Mesendoderm (in vitro differentiated cells): ENCODE measurements at regions not wholly inside any gene's neighbourhood (a gene's known extent, or its start where the extent isn't known, plus 50 kb on each side); places are given as distances from the start of the nearest gene placed in this dataset.

ENCODE experiments used
- DNase-seq: peaks from one replicate; pipeline ENCODE4 v3.0.0; 2013
- H2AK5ac ChIP-seq: 2 replicates; pipeline ENCODE4 v1.6.1; 2013; ENCODE audit warnings: low read length, inconsistent platforms
- H2BK120ac ChIP-seq: 2 replicates; pipeline ENCODE4 v1.6.1; 2013; ENCODE audit warnings: low read depth, mild to moderate bottlenecking, low read length, moderate library complexity, mixed read lengths
- H2BK15ac ChIP-seq: replicated peaks from 2 replicates; pipeline ENCODE4 v1.6.1; 2013; ENCODE audit warnings: low read depth, mild to moderate bottlenecking, moderate library complexity
- H2BK5ac ChIP-seq: 2 replicates; pipeline ENCODE4 v1.6.1; 2013; ENCODE audit warnings: low read length, inconsistent platforms
- H3K18ac ChIP-seq: 2 replicates; pipeline ENCODE4 v1.6.1; 2013; ENCODE audit warnings: mild to moderate bottlenecking, low read length, mixed read lengths
- H3K23ac ChIP-seq: one replicate; pipeline ENCODE4 v1.6.1; 2013; ENCODE audit warnings: low read length
- H3K27ac ChIP-seq: 2 replicates; pipeline ENCODE4 v1.5.1; 2013; ENCODE audit warnings: low read depth, mild to moderate bottlenecking, inconsistent platforms, low read length, moderate library complexity
- H3K27me3 ChIP-seq: 2 replicates; pipeline ENCODE4 v1.6.1; 2013; ENCODE audit warnings: low read length, control low read depth, mild to moderate bottlenecking, inconsistent platforms; ENCODE audit not compliant: insufficient read depth, poor library complexity
- H3K36me3 ChIP-seq: 2 replicates; pipeline ENCODE4 v1.6.1; 2013; ENCODE audit warnings: low read length, inconsistent platforms; ENCODE audit not compliant: control insufficient read depth, insufficient read depth
- H3K4ac ChIP-seq: one replicate; pipeline ENCODE4 v1.6.1; 2013; ENCODE audit warnings: low read depth, mild to moderate bottlenecking, low read length, moderate library complexity
- H3K4me1 ChIP-seq: 2 replicates; pipeline ENCODE4 v1.6.1; 2013; ENCODE audit warnings: low read depth, low read length, inconsistent platforms; ENCODE audit not compliant: control insufficient read depth
- H3K4me2 ChIP-seq: 2 replicates; pipeline ENCODE4 v1.6.1; 2013; ENCODE audit warnings: low read length
- H3K4me3 ChIP-seq: 2 replicates; pipeline ENCODE4 v1.5.1; 2013; ENCODE audit warnings: mild to moderate bottlenecking, low read length
- H3K56ac ChIP-seq: one replicate; pipeline ENCODE4 v1.6.1; 2013; ENCODE audit warnings: low read length
- H3K79me1 ChIP-seq: 2 replicates; pipeline ENCODE4 v1.6.1; 2013; ENCODE audit warnings: low read length, inconsistent platforms
- H3K79me2 ChIP-seq: 2 replicates; pipeline ENCODE4 v1.6.1; 2013; ENCODE audit warnings: mild to moderate bottlenecking, low read length; ENCODE audit not compliant: control insufficient read depth, insufficient read depth
- H3K9ac ChIP-seq: 2 replicates; pipeline ENCODE4 v1.6.1; 2013; ENCODE audit warnings: low read length, inconsistent platforms
- H4K5ac ChIP-seq: one replicate; pipeline ENCODE4 v1.6.1; 2013; ENCODE audit warnings: low read length
- H4K8ac ChIP-seq: one replicate; pipeline ENCODE4 v1.6.1; 2013; ENCODE audit warnings: low read depth, mild to moderate bottlenecking, control low read depth, low read length, moderate library complexity
- WGBS: extraction: QIAGEN DNeasy Blood & Tissue Kit; methylation state at CpG from one replicate; pipeline ENCODE4 v1.1.7; 2013; ENCODE audit warnings: low lambda C conversion rate, missing lambda C conversion rate; ENCODE audit not compliant: insufficient coverage; ENCODE audit errors: extremely low coverage; 5-methylcytosine and 5-hydroxymethylcytosine counted together

GRCh38 chr16:64304396-64304795, 817.5 kb downstream of the CDH11 start:
- Histone ChIP-seq H3K79me2 (no peaks in the 10 kb centered on the region), H3K27me3 (no peaks in the 10 kb centered on the region), H3K4me3 (no peak overlapping the region), H3K79me1 (no peaks in the 10 kb centered on the region), H2BK5ac (no peak overlapping the region), H3K23ac (no peak overlapping the region), H3K4me1 (no peaks in the 10 kb centered on the region), H2BK120ac (no peak overlapping the region), H3K4ac (no peak overlapping the region), H3K36me3 (no peaks in the 10 kb centered on the region), H3K18ac (no peak overlapping the region), H3K9ac (no peak overlapping the region), H4K8ac (no peak overlapping the region), H2AK5ac (no peak overlapping the region), H3K4me2 (no peak overlapping the region), H2BK15ac (no peak overlapping the region), H3K56ac (no peak overlapping the region), H3K27ac (no peak overlapping the region), H4K5ac (no peak overlapping the region)
- WGBS, result no CpG with 5 or more reads among the region's 1 CpG
- DNase-seq, result no peak

GRCh38 chr16:64297863-64298600, 823.8 kb downstream of the CDH11 start:
- no peak for DNase-seq
- Histone ChIP-seq H3K4ac (no peak overlapping the region), H3K9ac (no peak overlapping the region), H3K4me3 (no peak overlapping the region), H3K18ac (no peak overlapping the region), H2BK15ac (no peak overlapping the region), H3K4me2 (no peak overlapping the region), H3K56ac (no peak overlapping the region), H3K4me1 (no peaks in the 10 kb centered on the region), H2AK5ac (no peak overlapping the region), H3K79me2 (no peaks in the 10 kb centered on the region), H2BK120ac (no peak overlapping the region), H3K27me3 (no peaks in the 10 kb centered on the region), H3K79me1 (no peaks in the 10 kb centered on the region), H3K36me3 (no peaks in the 10 kb centered on the region), H4K5ac (no peak overlapping the region), H3K27ac (no peak overlapping the region), H3K23ac (no peak overlapping the region), H2BK5ac (no peak overlapping the region), H4K8ac (no peak overlapping the region)
- WGBS, result no CpG with 5 or more reads among the region's 10 CpGs

- DNase-seq, result no peak
- no CpG with 5 or more reads among the region's 2 CpGs for WGBS
- H3K36me3 ChIP-seq, result no peaks in the 10 kb centered on the region
- no peak overlapping the region for H3K56ac ChIP-seq
- H4K8ac ChIP-seq, result no peak overlapping the region
- no peak overlapping the region for H2AK5ac ChIP-seq
- no peak overlapping the region for H3K4ac ChIP-seq
- no peak overlapping the region for H4K5ac ChIP-seq
- no peak overlapping the region for H3K4me3 ChIP-seq
- no peak overlapping the region for H3K18ac ChIP-seq
- H3K79me1 ChIP-seq, result no peaks in the 10 kb centered on the region
- H3K27me3 ChIP-seq, result no peaks in the 10 kb centered on the region
- H3K4me1 ChIP-seq, result no peaks in the 10 kb centered on the region
- H3K79me2 ChIP-seq, result no peaks in the 10 kb centered on the region
- H2BK5ac ChIP-seq, result no peak overlapping the region
- H3K27ac ChIP-seq, result no peak overlapping the region
- H3K4me2 ChIP-seq, result no peak overlapping the region
- H2BK120ac ChIP-seq, result no peak overlapping the region
- H2BK15ac ChIP-seq, result no peak overlapping the region
- no peak overlapping the region for H3K9ac ChIP-seq
- no peak overlapping the region for H3K23ac ChIP-seq
Observed at GRCh38 chr16:64295466-64295865, 826.4 kb downstream of the CDH11 start.

GRCh38 chr16:64292953-64293352, 828.9 kb downstream of the CDH11 start:
- Histone ChIP-seq H3K4me2 (no peak overlapping the region), H4K8ac (no peak overlapping the region), H3K56ac (no peak overlapping the region), H3K36me3 (no peaks in the 10 kb centered on the region), H3K79me2 (no peaks in the 10 kb centered on the region), H3K4ac (no peak overlapping the region), H3K27me3 (no peaks in the 10 kb centered on the region), H3K79me1 (no peaks in the 10 kb centered on the region), H3K9ac (no peak overlapping the region), H3K4me1 (no peaks in the 10 kb centered on the region), H3K4me3 (no peak overlapping the region), H2AK5ac (no peak overlapping the region), H4K5ac (no peak overlapping the region), H3K18ac (no peak overlapping the region), H2BK15ac (no peak overlapping the region), H3K27ac (no peak overlapping the region), H2BK120ac (no peak overlapping the region), H2BK5ac (no peak overlapping the region), H3K23ac (no peak overlapping the region)
- no peak for DNase-seq
- no CpG with 5 or more reads among the region's 4 CpGs for WGBS

- H3K79me2 ChIP-seq, result no peaks in the 10 kb centered on the region
- H3K27ac ChIP-seq, result no peak overlapping the region
- H3K79me1 ChIP-seq, result no peaks in the 10 kb centered on the region
- no peak overlapping the region for H3K9ac ChIP-seq
- H3K23ac ChIP-seq, result no peak overlapping the region
- no peaks in the 10 kb centered on the region for H3K36me3 ChIP-seq
- H2BK120ac ChIP-seq, result no peak overlapping the region
- H3K27me3 ChIP-seq, result no peaks in the 10 kb centered on the region
- H4K5ac ChIP-seq, result no peak overlapping the region
- no peak overlapping the region for H2BK5ac ChIP-seq
- H4K8ac ChIP-seq, result no peak overlapping the region
- no peak overlapping the region for H3K4ac ChIP-seq
- H3K56ac ChIP-seq, result no peak overlapping the region
- no peak for DNase-seq
- no peak overlapping the region for H2BK15ac ChIP-seq
- no peak overlapping the region for H3K4me3 ChIP-seq
- H3K18ac ChIP-seq, result no peak overlapping the region
- no peak overlapping the region for H2AK5ac ChIP-seq
- WGBS, result no CpG with 5 or more reads among the region's 1 CpG
- H3K4me1 ChIP-seq, result no peaks in the 10 kb centered on the region
- H3K4me2 ChIP-seq, result no peak overlapping the region
Observed at GRCh38 chr16:64292161-64292560, 829.7 kb downstream of the CDH11 start.

- H3K9ac ChIP-seq, result no peak overlapping the region
- H3K4me2 ChIP-seq, result no peak overlapping the region
- no peaks in the 10 kb centered on the region for H3K79me2 ChIP-seq
- no peak overlapping the region for H2BK120ac ChIP-seq
- WGBS, result no CpG with 5 or more reads among the region's 4 CpGs
- H3K36me3 ChIP-seq, result no peaks in the 10 kb centered on the region
- no peak overlapping the region for H3K56ac ChIP-seq
- H3K4me1 ChIP-seq, result no peaks in the 10 kb centered on the region
- no peak overlapping the region for H2AK5ac ChIP-seq
- H3K18ac ChIP-seq, result no peak overlapping the region
- DNase-seq, result no peak
- H3K79me1 ChIP-seq, result no peaks in the 10 kb centered on the region
- H3K27ac ChIP-seq, result no peak overlapping the region
- no peaks in the 10 kb centered on the region for H3K27me3 ChIP-seq
- H3K4ac ChIP-seq, result no peak overlapping the region
- H4K5ac ChIP-seq, result no peak overlapping the region
- H3K4me3 ChIP-seq, result no peak overlapping the region
- H2BK15ac ChIP-seq, result no peak overlapping the region
- H2BK5ac ChIP-seq, result no peak overlapping the region
- no peak overlapping the region for H4K8ac ChIP-seq
- no peak overlapping the region for H3K23ac ChIP-seq
Observed at GRCh38 chr16:64290461-64290860, 831.4 kb downstream of the CDH11 start.
